ENCODE measurements at regions not wholly inside any gene's neighbourhood (a gene's known extent, or its start where the extent isn't known, plus 50 kb on each side); places are given as distances from the start of the nearest gene placed in this dataset.

- no peak for DNase-seq
- Mint-ChIP-seq H3K4me3 (no peak overlapping the region), H3K27ac (no peak overlapping the region), H3K36me3 (ENCODE audit: low read depth) (no peaks in the 10 kb centered on the region), H3K27me3 (ENCODE audit: insufficient read depth) (no peaks in the 10 kb centered on the region; the same call in none of the 2 replicates), H3K9me3 (no peaks in the 10 kb centered on the region), H3K4me1 (ENCODE audit: low read depth) (no peaks in the 10 kb centered on the region)
- TF ChIP-seq CTCF (IDR thresholded peaks at IDR 0.05) = no peak
These were observed 146.5 kb downstream of the ANKRD50 start for GRCh38 chr4:124566030-124566429.

- Mint-ChIP-seq H3K4me3 (no peak overlapping the region), H3K27ac (no peak overlapping the region), H3K9me3 (peaks cover 2% of the 10 kb centered on the region; the same call in 1 of the 2 replicates), H3K36me3 (ENCODE audit: low read depth) (peaks cover 2% of the 10 kb centered on the region; the same call in 1 of the 2 replicates), H3K27me3 (ENCODE audit: insufficient read depth) (no peaks in the 10 kb centered on the region), H3K4me1 (ENCODE audit: low read depth) (no peaks in the 10 kb centered on the region)
- DNase-seq = no peak
- no peak for TF ChIP-seq CTCF (IDR thresholded peaks at IDR 0.05)
These were observed 139.5 kb downstream of the ANKRD50 start for GRCh38 chr4:124573056-124573455.

- no peak for DNase-seq
- no peak for TF ChIP-seq CTCF (IDR thresholded peaks at IDR 0.05)
- H3K27me3 Mint-ChIP-seq (ENCODE audit: insufficient read depth) = no peaks in the 10 kb centered on the region; the same call in 1 of the 2 replicates
- H3K36me3 Mint-ChIP-seq (ENCODE audit: low read depth) = peaks cover 5% of the 10 kb centered on the region; the same call in 1 of the 2 replicates
- no peaks in the 10 kb centered on the region for H3K4me1 Mint-ChIP-seq (ENCODE audit: low read depth)
- peaks cover 4% of the 10 kb centered on the region; the same call in 1 of the 2 replicates for H3K9me3 Mint-ChIP-seq
- H3K4me3 Mint-ChIP-seq = no peak overlapping the region
- no peak overlapping the region for H3K27ac Mint-ChIP-seq
These were observed 132.6 kb downstream of the ANKRD50 start for GRCh38 chr4:124579896-124580295.

GRCh38 chr4:124583797-124584196, 128.7 kb downstream of the ANKRD50 start:
- Mint-ChIP-seq H3K4me1 (ENCODE audit: low read depth) (no peaks in the 10 kb centered on the region), H3K9me3 (no peaks in the 10 kb centered on the region), H3K27me3 (ENCODE audit: insufficient read depth) (no peaks in the 10 kb centered on the region; the same call in 1 of the 2 replicates), H3K27ac (no peak overlapping the region), H3K4me3 (no peak overlapping the region), H3K36me3 (ENCODE audit: low read depth) (no peaks in the 10 kb centered on the region; the same call in 1 of the 2 replicates)
- TF ChIP-seq CTCF (IDR thresholded peaks at IDR 0.05) = no peak
- DNase-seq = no peak

GRCh38 chr4:124589786-124590185, 122.7 kb downstream of the ANKRD50 start:
- Mint-ChIP-seq H3K27ac (no peak overlapping the region), H3K4me3 (no peak overlapping the region), H3K36me3 (ENCODE audit: low read depth) (no peaks in the 10 kb centered on the region; the same call in 1 of the 2 replicates), H3K4me1 (ENCODE audit: low read depth) (no peaks in the 10 kb centered on the region), H3K27me3 (ENCODE audit: insufficient read depth) (no peaks in the 10 kb centered on the region), H3K9me3 (no peaks in the 10 kb centered on the region)
- DNase-seq = no peak
- no peak for TF ChIP-seq CTCF (IDR thresholded peaks at IDR 0.05)

- no peaks in the 10 kb centered on the region for H3K4me1 Mint-ChIP-seq (ENCODE audit: low read depth)
- H3K9me3 Mint-ChIP-seq = no peaks in the 10 kb centered on the region
- no peak for TF ChIP-seq CTCF (IDR thresholded peaks at IDR 0.05)
- no peaks in the 10 kb centered on the region for H3K27me3 Mint-ChIP-seq (ENCODE audit: insufficient read depth)
- DNase-seq = no peak
- H3K36me3 Mint-ChIP-seq (ENCODE audit: low read depth) = no peaks in the 10 kb centered on the region; the same call in 1 of the 2 replicates
- no peak overlapping the region for H3K27ac Mint-ChIP-seq
- no peak overlapping the region for H3K4me3 Mint-ChIP-seq
These were observed 122.1 kb downstream of the ANKRD50 start for GRCh38 chr4:124590480-124590879.
